Kidney tubule cell (primary cell): ENCODE measurements at regions not wholly inside any gene's neighbourhood (a gene's known extent, or its start where the extent isn't known, plus 50 kb on each side); places are given as distances from the start of the nearest gene placed in this dataset.

ENCODE experiments used
- DNase-seq: peaks from one replicate; pipeline ENCODE4 v3.0.0-alpha.2; 2018; ENCODE audit warnings: low spot score

- DNase-seq, result no peak
Measured at GRCh38 chr20:24796236-24796635, 152.8 kb upstream of the CST7 start.

DNA sequence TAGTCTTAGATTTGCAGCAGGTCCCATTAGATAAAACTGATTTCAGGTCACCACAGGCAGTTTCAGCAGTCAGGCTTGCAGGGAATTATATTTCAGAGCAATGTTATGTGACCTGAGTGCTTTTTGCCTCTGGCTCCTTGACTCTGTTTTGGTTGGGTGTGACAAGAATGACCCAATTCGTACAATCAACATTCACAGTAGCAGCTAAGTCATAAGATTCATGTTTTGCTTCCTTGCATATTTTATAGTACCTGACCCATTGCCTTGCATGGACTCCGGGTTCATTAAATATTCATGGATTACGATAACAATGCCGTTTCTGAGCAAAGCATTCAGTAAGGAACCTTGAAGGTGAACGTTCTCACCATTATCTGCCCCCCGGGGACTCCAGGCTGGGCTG lies 152.0 kb upstream of the CST7 start:
- no peak for DNase-seq

GRCh38 chr20:24797745-24798655 lies 151.1 kb upstream of the CST7 start:
- DNase-seq, result no peak

GRCh38 chr20:24798930-24799705 lies 150.0 kb upstream of the CST7 start:
- peak; percentile 22 for DNase-seq

DNA sequence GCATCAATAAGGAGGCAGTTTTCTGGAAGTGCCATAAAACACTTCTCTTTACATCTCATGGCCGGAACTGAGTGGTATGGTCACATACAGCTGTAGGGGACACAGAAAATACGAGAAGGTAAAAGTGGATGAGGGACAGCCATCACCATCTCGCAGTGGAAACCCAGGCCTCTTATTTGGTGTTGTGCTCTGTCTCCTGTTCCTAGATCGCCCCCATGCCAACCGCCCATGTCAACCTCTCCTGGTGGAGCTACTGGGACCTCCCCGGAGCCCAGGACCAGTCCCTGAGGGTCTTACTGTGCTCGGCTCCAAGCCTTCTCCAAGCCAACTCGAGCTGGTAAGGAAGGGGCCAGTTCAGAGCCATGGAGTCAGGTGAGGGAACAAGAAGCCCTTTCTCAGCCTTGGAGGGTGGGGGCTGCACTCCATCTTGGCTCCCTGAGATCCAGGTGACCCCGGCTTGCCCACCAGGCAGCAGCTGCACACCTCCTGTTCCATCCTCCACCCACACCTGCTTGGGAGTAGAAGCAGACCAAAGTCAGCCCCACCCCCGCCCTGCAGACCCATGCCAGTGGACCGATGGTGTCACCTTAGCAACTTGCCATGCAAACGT lies 149.0 kb upstream of the CST7 start:
- no peak for DNase-seq

GRCh38 chr20:24802286-24802820 lies 146.7 kb upstream of the CST7 start:
- no peak for DNase-seq

DNA sequence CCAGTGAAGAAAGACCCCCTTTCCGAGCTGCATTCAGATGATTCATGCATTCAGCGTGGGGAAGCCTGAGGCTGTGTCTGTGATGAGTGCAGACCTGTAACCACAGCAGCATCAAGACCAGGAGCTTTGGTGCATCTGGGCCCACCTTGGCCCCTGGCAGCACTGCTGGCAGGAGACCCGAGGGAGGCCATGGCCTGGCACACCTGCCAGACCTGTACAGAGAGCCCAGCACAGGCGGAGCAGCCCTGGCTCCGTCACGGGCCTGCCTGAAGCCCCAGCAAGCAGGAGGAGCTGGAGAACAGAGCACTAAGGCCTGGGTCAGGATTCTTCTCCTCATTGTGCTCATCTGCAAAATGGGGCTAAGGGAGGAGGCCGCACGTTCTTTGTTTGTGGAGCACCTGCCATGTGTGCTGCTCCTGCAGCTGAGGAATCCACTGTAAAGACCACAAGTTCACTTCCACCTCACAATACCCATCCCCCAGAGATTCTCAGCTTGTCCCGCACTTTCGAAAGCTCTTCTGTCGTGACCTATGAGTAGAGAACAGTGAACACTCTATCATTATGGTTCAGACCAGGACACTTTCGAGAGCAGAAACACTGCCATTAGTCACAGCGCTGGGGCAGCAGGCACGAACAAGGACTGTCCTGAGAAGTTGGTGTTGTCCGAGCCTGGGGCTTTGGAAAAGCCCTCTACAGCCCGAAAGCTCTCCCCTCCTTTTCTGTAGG lies 144.4 kb upstream of the CST7 start:
- no peak for DNase-seq

DNA sequence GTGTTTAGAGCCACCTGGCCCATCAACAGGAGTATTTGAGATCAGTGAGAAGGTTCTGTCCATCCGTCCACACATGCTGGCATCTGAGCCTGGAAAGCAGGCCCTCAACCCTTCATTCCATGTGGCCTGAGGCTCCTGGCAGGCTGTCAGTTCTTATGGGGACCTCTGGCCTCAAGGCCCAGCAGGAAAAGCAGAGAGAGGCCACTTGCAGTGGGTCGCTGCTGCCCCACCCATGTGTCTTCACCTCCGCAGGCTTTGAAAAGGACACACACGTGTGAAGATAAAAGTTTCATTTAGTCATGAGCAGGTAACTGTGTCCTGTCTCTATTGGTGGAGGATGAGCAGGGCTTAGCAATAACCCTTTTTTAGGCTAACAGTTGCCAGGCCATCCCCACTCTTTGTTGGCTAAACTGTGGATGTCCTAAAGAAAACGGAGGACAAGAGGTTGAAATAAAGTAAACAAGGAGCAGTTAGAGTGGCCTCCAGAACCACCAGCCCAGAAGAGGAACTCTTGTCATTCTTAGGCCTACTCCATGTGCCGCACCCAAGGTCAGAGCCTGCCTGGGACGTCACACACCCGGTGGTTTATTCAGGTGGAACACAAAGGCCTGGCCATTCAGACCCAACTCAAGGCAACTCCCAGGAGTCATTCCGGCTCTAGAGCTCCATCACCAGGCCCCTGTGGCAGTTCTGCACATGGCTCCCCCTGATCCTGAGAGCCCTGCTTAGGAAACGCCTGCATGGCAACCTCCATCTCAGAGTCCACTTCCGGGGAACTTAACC lies 143.4 kb upstream of the CST7 start:
- DNase-seq, result no peak

DNA sequence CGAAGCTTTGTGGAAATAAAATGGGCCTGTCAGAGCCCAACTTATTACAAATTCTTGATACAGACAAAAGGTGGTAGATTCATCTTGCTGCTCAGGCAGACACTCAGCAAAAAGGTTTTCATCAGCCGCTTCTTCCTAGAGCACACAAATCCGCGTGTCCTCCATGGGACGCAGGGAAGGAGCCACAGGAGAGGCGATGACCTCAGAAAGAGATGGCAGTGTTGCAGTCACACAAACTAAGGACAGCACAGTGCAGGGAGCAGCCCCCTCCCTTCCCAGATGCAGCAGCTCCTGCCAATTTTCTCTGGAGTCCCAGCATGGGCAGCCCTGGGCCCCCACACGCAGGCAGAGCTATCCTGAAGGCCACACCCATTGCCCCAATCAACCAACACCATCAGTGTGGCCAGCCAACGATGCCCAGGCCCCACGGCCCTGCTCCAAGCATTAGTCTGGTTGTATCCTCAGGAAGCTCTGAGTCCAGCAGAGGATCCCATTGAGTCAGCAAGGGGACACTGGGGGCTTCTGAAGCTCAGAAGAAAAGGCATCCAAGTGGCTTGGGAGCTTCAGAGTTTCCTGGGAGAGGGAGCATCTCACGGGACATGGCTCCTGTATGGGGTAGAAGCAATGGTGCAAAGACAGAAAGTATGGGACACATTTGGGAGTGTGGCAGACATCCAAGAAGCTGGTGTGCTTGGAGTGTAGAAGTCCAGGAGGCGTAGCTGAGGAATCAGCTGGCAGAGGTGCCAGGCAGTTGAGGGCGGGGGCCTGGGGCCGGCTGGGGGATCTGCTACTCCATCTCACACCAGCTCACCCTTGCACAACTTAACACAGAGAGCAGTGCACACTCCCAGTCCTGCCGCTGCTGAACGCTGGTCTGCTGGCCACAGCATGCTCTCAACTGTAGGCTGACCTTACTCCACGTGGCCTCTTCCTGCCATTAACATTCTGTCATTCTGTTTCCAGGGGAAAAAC lies 142.1 kb upstream of the CST7 start:
- no peak for DNase-seq

DNA sequence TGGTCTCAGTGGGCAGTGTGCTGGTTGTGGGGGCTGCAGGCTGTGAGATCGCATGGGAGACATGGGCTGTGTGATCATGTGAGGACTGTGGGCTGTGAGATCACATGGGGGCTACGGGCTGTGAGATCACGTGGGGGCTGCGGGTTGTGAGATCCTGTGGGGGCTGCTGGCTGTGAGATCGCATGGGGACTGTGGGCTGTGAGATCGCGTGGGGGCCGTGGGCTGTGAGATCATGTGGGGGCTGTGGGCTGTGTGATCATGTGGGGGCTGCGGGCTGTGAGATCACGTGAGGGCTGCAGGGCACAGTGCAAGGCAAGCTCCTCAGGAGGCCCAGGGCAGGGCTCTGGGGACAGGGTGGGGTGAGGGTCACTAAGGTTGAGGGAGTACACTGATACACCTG lies 140.5 kb upstream of the CST7 start:
- no peak for DNase-seq

GRCh38 chr20:24809606-24810005 lies 139.5 kb upstream of the CST7 start:
- DNase-seq, result no peak

- DNase-seq, result no peak
Measured at GRCh38 chr20:24810676-24811407, 138.2 kb upstream of the CST7 start.

DNA sequence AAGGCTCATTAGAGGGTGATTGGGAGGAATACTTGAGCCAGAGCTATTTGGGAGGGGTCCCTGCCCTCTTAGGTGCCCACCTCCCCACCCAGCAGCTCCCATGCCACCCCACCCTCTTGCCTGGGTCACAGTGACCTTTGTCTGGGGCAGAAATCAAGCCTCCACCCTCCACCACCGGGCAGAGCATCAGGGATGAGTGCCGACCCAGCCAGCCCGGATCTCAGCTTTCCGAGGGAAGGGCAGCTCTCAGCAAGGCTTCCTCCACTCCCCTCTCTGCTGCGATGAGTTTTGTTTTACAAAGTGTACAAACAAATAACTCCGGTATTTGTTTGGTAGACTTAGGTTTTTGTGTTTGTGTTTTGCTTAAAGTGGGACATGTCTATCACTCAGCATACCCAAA lies 136.7 kb upstream of the CST7 start:
- no peak for DNase-seq

GRCh38 chr20:24813080-24813479 lies 136.0 kb upstream of the CST7 start:
- DNase-seq, result no peak

GRCh38 chr20:24813496-24813895 lies 135.6 kb upstream of the CST7 start:
- no peak for DNase-seq

GRCh38 chr20:24813936-24814335 lies 135.1 kb upstream of the CST7 start:
- DNase-seq, result no peak

- no peak for DNase-seq
Measured at GRCh38 chr20:24814556-24815195, 134.4 kb upstream of the CST7 start.

- DNase-seq, result no peak
Measured at GRCh38 chr20:24815196-24815815, 133.8 kb upstream of the CST7 start.
